OCI-LY1 (cell line): ENCODE measurements at regions not wholly inside any gene's neighbourhood (a gene's known extent, or its start where the extent isn't known, plus 50 kb on each side); places are given as distances from the start of the nearest gene placed in this dataset.

Experiments used
- EZH2 ChIP-seq: fragments of 200-600 bp; sonication (generic), shearing (Covaris generic); IDR thresholded peaks from 2 replicates; pipeline ENCODE4 v1.8.0; 2017; ENCODE audit warnings: borderline replicate concordance, mixed run types, mild to moderate bottlenecking, antibody characterized with exemption, low read length, moderate library complexity, mixed read lengths
- TF ChIP-seq, protein P1 (sequence below): fragments of 200-600 bp; sonication (generic), shearing (Covaris generic); IDR thresholded peaks from 2 replicates; pipeline ENCODE4 v1.5.1; 2017; ENCODE audit warnings: mild to moderate bottlenecking, antibody characterized with exemption, low read length, moderate library complexity, mixed read lengths

DNA sequence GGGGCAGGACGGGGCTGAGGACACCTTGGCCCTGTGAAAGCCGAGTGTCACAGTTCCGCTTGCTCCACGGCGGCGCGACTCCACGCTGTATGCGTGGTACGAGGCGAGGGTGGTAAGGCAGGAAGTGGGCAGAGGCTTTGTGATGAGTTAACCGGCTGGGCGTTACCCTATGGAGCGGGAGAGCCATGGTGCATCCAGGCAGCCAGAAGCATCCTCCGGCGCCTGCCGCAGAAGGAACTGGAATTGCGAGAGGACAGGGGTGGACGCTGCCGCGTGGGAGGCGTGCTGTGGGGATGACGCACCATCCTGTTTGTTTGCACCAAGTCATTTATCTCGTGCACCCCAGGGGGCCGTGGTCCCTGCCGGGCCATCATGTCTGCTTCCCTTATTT is 643.9 kb downstream of the BRD1 start:
- no peak for TF ChIP-seq EZH2
- TF ChIP-seq, protein P1, sequence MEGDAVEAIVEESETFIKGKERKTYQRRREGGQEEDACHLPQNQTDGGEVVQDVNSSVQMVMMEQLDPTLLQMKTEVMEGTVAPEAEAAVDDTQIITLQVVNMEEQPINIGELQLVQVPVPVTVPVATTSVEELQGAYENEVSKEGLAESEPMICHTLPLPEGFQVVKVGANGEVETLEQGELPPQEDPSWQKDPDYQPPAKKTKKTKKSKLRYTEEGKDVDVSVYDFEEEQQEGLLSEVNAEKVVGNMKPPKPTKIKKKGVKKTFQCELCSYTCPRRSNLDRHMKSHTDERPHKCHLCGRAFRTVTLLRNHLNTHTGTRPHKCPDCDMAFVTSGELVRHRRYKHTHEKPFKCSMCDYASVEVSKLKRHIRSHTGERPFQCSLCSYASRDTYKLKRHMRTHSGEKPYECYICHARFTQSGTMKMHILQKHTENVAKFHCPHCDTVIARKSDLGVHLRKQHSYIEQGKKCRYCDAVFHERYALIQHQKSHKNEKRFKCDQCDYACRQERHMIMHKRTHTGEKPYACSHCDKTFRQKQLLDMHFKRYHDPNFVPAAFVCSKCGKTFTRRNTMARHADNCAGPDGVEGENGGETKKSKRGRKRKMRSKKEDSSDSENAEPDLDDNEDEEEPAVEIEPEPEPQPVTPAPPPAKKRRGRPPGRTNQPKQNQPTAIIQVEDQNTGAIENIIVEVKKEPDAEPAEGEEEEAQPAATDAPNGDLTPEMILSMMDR, result no peak
